ENCODE measurements at regions not wholly inside any gene's neighbourhood (a gene's known extent, or its start where the extent isn't known, plus 50 kb on each side); places are given as distances from the start of the nearest gene placed in this dataset.
A peak's percentile ranks its signal among the peaks of the same experiment; 100 is the strongest.

- WGBS (ENCODE audit: low lambda C conversion rate): 24% methylated on average over 8 of the region's 8 CpGs
- no peak overlapping the region for H3K9ac ChIP-seq (ENCODE audit: insufficient read depth, low read depth, low read length)
- H3K4me3 ChIP-seq (replicated peaks in 1 of 3; ENCODE audit: insufficient read depth in 1 of 3, low read depth in 2 of 3, low read length in 3 of 3): peak overlapping the region in 1 of 3 experiments; percentile 26; a peak in 1 of 6 replicates
- H3K27ac ChIP-seq (ENCODE audit: extremely low read length, insufficient read depth, low read length): peak overlapping the region; percentile 24
- peak; percentile 72 for FAIRE-seq
- ChIA-PET POLR2A (interaction anchor here (1.2 to 2.3 kb wide), 5 partner anchors 14 to 166 kb away, joined by 3 to 15 read pairs (median 11); partner anchors contain the start of gene TLE1), CTCF (ENCODE audit: low intra/inter-chr PET ratio, low total read pairs) (interaction anchor here (0.9 to 1.5 kb wide), 4 partner anchors 65 to 1438 kb away, joined by 3 to 4 read pairs (median 3); no protein-coding TSS in a partner anchor)
- no peaks in the 10 kb centered on the region for H4K20me1 ChIP-seq (ENCODE audit: insufficient read depth, low read length)
- no peaks in the 10 kb centered on the region for H3K9me3 ChIP-seq (ENCODE audit: low read length)
- H3K4me2 ChIP-seq (ENCODE audit: low read depth, low read length): peak overlapping the region; percentile 43
- H3K79me2 ChIP-seq (ENCODE audit: insufficient read depth, low read length): no peaks in the 10 kb centered on the region
- ATAC-seq: peak; percentile 93
- DNase-seq (ENCODE audit: low spot score): peak; percentile 77
- in situ Hi-C loops (cut with HindIII; ENCODE audit: extremely low pct_ligation_motif_present, low pct_unique_long_range_greater_than_20kb) (loop anchor here (10.0 kb wide), 1 partner anchor 162 kb away; the partner anchor contains the start of gene TLE1), intact Hi-C loops (cut with micrococcal nuclease; ENCODE audit: unreplicated experiment) (loop anchor here (1.0 to 10.0 kb wide), 7 partner anchors 66 to 1084 kb away; no protein-coding TSS in a partner anchor)
- no peaks in the 10 kb centered on the region for H3K36me3 ChIP-seq (replicated peaks in 1 of 2; ENCODE audit: control insufficient read depth in 1 of 2, insufficient read depth in 2 of 2, low read length in 2 of 2)
- H3K27me3 ChIP-seq (ENCODE audit: control insufficient read depth in 1 of 2, insufficient read depth in 2 of 2, low read length in 2 of 2): no peaks in the 10 kb centered on the region
- peaks cover 42% of the 10 kb centered on the region for H3K4me1 ChIP-seq (ENCODE audit: insufficient read depth, low read length)
- H2AFZ ChIP-seq (ENCODE audit: low read length): no peak overlapping the region
- BruUV-seq (replicated peaks): no TSS peak
- no peak for TF ChIP-seq ZNF562 (CRISPR knock-in tag; IDR thresholded peaks at IDR 0.05; ENCODE audit: borderline replicate concordance)
- 0 out of 2 replicates have a peak, but pooled peaks have one; percentile 39 for TF ChIP-seq POGK (CRISPR knock-in tag; conservative IDR thresholded peaks at IDR 0.05)
- TF ChIP-seq SMC3 (IDR thresholded peaks at IDR 0.05; ENCODE audit: low read length): peak; percentile 89
- TF ChIP-seq GATAD2A (CRISPR knock-in tag; IDR thresholded peaks at IDR 0.05): 0 out of 2 replicates have a peak, but pooled peaks have one; percentile 46
- TF ChIP-seq SAP130 (CRISPR knock-in tag; IDR thresholded peaks at IDR 0.05; ENCODE audit: low read depth): peak; percentile 34; the same call in 1 of the 2 replicates
- TF ChIP-seq, protein P1, sequence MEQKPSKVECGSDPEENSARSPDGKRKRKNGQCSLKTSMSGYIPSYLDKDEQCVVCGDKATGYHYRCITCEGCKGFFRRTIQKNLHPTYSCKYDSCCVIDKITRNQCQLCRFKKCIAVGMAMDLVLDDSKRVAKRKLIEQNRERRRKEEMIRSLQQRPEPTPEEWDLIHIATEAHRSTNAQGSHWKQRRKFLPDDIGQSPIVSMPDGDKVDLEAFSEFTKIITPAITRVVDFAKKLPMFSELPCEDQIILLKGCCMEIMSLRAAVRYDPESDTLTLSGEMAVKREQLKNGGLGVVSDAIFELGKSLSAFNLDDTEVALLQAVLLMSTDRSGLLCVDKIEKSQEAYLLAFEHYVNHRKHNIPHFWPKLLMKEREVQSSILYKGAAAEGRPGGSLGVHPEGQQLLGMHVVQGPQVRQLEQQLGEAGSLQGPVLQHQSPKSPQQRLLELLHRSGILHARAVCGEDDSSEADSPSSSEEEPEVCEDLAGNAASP (CRISPR knock-in tag; IDR thresholded peaks at IDR 0.05; ENCODE audit: borderline replicate concordance): peak; percentile 23; the same call in 1 of the 2 replicates
- no peak for TF ChIP-seq TARDBP (CRISPR knock-in tag; IDR thresholded peaks at IDR 0.05)
- peak; percentile 54 for TF ChIP-seq POGZ (CRISPR knock-in tag; IDR thresholded peaks at IDR 0.05)
- TF ChIP-seq SMAD3 (CRISPR knock-in tag; IDR thresholded peaks at IDR 0.05): peak; percentile 46; the same call in 1 of the 2 replicates
- TF ChIP-seq HOMEZ (CRISPR knock-in tag; IDR thresholded peaks at IDR 0.05; ENCODE audit: low read depth): peak; percentile 55
- TF ChIP-seq IRF2 (CRISPR knock-in tag; IDR thresholded peaks at IDR 0.05): 0 out of 2 replicates have a peak, but pooled peaks have one; percentile 41
- TF ChIP-seq ZNF546 (CRISPR knock-in tag; conservative IDR thresholded peaks at IDR 0.05): no peak
- no peak for TF ChIP-seq ARID2 (CRISPR knock-in tag; IDR thresholded peaks at IDR 0.05; ENCODE audit: borderline replicate concordance)
- no peak for TF ChIP-seq SRY (CRISPR knock-in tag; IDR thresholded peaks at IDR 0.05)
- TF ChIP-seq MED1 (CRISPR knock-in tag; IDR thresholded peaks at IDR 0.05): peak; percentile 47
Observed at GRCh38 chr9:81522716-81523551, 166.4 kb downstream of the TLE1 start.
